ENCODE measurements at regions not wholly inside any gene's neighbourhood (a gene's known extent, or its start where the extent isn't known, plus 50 kb on each side); places are given as distances from the start of the nearest gene placed in this dataset.

DNA sequence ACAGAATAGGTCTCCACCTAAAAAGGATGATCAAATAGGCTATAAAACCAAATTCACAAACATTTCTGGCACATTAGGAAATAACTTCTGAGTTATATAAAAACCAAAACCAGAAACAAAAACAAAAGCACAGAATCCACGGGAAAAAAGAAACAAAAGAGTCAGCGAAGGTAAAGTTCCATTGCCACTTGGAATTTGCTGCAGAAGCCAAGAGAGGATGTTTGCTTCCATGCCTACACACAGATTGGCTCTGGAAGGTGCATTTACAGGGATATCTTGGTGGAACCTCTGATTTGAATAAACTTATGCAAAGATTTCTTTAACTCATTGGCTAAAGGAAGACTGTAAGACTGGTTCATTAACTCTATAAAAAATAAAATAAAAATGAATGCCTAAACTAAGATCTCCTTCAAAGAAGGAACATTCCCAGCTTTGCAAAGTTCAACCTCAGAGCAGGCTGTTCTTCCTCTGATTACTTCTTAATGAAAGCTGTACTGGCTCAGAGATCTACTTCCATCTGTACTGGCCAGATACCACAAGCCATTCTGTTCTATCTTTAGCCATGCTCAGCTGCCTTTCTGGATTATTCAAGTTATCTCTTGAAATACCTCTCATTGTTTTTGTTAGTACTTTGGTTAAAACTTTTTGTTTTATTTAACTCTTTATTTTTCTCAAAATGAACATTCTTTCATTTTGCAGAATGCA, 537.5 kb upstream of the CCDC54 start:
- Histone ChIP-seq H3K9me3 (no peaks in the 10 kb centered on the region), H3K4me3 (peak overlapping the region; percentile 44), H3K27ac (peak overlapping the region; percentile 44 to 52), H3K36me3 (no peaks in the 10 kb centered on the region), H3K4me1 (ENCODE audit: control insufficient read depth in 1 of 2, low read depth in 2 of 2) (peaks cover 11 to 24% of the 10 kb centered on the region in 2 donors), H3K27me3 (replicated peaks; ENCODE audit: insufficient read depth) (no peaks in the 10 kb centered on the region)
- TF ChIP-seq, protein P1, sequence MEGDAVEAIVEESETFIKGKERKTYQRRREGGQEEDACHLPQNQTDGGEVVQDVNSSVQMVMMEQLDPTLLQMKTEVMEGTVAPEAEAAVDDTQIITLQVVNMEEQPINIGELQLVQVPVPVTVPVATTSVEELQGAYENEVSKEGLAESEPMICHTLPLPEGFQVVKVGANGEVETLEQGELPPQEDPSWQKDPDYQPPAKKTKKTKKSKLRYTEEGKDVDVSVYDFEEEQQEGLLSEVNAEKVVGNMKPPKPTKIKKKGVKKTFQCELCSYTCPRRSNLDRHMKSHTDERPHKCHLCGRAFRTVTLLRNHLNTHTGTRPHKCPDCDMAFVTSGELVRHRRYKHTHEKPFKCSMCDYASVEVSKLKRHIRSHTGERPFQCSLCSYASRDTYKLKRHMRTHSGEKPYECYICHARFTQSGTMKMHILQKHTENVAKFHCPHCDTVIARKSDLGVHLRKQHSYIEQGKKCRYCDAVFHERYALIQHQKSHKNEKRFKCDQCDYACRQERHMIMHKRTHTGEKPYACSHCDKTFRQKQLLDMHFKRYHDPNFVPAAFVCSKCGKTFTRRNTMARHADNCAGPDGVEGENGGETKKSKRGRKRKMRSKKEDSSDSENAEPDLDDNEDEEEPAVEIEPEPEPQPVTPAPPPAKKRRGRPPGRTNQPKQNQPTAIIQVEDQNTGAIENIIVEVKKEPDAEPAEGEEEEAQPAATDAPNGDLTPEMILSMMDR (IDR thresholded peaks at IDR 0.05): no peak
- ATAC-seq (ENCODE audit: insufficient number of reproducible peaks, low FRiP score, low read depth): no peak
- DNase-seq (ENCODE audit: low spot score): no peak

DNA sequence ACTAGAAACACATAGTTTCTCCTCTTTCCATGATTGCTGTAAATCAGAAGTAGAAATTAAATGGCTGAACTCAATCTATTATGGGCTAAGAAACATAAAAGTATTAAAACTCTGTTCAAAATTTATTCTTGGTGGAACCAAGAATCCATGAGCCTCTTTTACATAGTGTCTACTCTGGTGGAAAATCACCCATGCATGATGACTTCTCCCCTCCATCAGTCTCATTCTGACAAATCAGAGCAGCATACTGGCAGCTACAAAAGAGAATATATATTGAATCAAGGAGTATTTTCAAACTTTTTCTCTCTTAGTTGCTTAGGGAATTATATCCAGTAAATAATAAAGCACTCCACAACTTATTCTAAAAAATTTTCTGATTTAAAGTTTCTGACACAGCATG, 536.9 kb upstream of the CCDC54 start:
- no peaks in the 10 kb centered on the region for H3K9me3 ChIP-seq
- ATAC-seq (ENCODE audit: insufficient number of reproducible peaks, low FRiP score, low read depth): no peak
- TF ChIP-seq, protein P1 (IDR thresholded peaks at IDR 0.05): no peak

DNA sequence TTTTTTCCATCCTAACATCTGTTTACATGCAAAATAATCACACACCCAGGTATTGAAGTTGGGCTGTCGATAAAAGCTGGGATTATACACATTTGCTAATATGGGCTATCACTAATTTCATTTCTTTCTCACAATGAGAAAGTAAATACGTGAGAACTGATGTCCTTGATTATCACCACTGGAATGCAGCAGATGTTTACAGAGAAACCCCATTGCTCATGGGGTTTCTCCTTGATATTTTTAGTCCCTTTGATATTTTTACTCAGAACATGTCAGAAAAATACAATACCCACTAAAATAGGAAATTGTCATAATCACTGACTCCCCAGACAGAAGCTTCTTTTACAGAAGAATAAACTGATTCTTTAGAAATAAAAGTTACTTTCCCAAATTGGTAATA, 535.1 kb upstream of the CCDC54 start:
- ATAC-seq (ENCODE audit: insufficient number of reproducible peaks, low FRiP score, low read depth) (no peak), DNase-seq (ENCODE audit: low spot score) (no peak)
- H3K27me3 ChIP-seq (replicated peaks; ENCODE audit: insufficient read depth): no peaks in the 10 kb centered on the region
- H3K9me3 ChIP-seq: no peaks in the 10 kb centered on the region
- H3K36me3 ChIP-seq: no peaks in the 10 kb centered on the region
- TF ChIP-seq, protein P1 (IDR thresholded peaks at IDR 0.05): no peak
- H3K4me3 ChIP-seq: no peak overlapping the region
- H3K4me1 ChIP-seq (ENCODE audit: control insufficient read depth in 1 of 2, low read depth in 2 of 2): peaks cover 11 to 16% of the 10 kb centered on the region in 2 donors
- no peak overlapping the region for H3K27ac ChIP-seq

More for the DNA sequence above, 536.9 kb upstream of the CCDC54 start:
- no peaks in the 10 kb centered on the region for H3K27me3 ChIP-seq (replicated peaks; ENCODE audit: insufficient read depth)
- H3K36me3 ChIP-seq: no peaks in the 10 kb centered on the region
- H3K4me3 ChIP-seq: no peak overlapping the region
- H3K27ac ChIP-seq: peak overlapping the region; percentile 44 to 52
- H3K4me1 ChIP-seq (ENCODE audit: control insufficient read depth in 1 of 2, low read depth in 2 of 2): peaks cover 11 to 24% of the 10 kb centered on the region in 2 donors
- no peak for DNase-seq (ENCODE audit: low spot score)

DNA sequence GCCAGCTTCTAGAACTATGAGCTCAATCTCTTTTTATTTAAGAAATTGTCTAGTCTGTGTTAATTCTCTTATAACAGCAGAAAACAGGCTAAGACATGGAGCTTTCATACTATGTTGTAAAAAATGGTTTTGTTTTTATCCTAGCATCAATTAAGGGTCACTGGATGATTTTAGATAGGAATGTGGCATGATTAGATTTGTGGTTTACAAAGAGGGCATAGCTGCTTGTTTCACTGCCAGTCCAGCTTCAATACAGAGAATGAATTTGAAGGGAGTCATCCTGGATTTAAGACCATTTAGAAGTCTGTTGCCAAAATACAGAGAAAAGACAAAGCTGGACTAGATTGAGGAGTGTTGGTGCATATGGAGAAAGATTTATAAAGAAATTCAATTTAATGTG, 532.6 kb upstream of the CCDC54 start:
- H3K4me1 ChIP-seq (ENCODE audit: control insufficient read depth in 1 of 2, low read depth in 2 of 2): peaks cover 9 to 11% of the 10 kb centered on the region in 2 donors
- H3K36me3 ChIP-seq: no peaks in the 10 kb centered on the region
- no peak for ATAC-seq (ENCODE audit: insufficient number of reproducible peaks, low FRiP score, low read depth)
- no peak for DNase-seq (ENCODE audit: low spot score)
- no peak overlapping the region for H3K4me3 ChIP-seq
- no peaks in the 10 kb centered on the region for H3K27me3 ChIP-seq (replicated peaks; ENCODE audit: insufficient read depth)
- H3K27ac ChIP-seq: no peak overlapping the region
- no peaks in the 10 kb centered on the region for H3K9me3 ChIP-seq
- TF ChIP-seq, protein P1 (IDR thresholded peaks at IDR 0.05): no peak

DNA sequence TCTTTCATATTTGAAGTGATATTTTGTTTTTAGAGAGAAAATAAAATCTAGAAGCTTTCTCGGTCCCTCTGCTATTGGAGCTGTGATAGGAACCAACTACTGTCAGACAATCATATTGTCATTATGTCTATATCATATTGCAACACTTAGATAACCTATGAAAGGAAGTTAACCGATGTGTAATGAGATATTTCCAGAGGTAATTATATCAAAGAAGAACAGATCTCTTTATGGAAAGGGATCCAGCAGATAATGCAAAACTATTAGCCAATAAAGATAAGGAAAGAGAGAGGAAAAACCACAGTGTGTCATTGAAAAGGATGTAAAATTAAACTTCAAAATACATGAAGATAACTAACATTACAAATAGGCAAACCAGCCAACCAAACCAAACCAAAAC, 529.1 kb upstream of the CCDC54 start:
- Histone ChIP-seq H3K27ac (no peak overlapping the region), H3K27me3 (replicated peaks; ENCODE audit: insufficient read depth) (no peaks in the 10 kb centered on the region), H3K9me3 (no peaks in the 10 kb centered on the region), H3K4me3 (no peak overlapping the region), H3K4me1 (ENCODE audit: control insufficient read depth in 1 of 2, low read depth in 2 of 2) (peaks cover 4 to 12% of the 10 kb centered on the region in 2 donors), H3K36me3 (no peaks in the 10 kb centered on the region)
- DNase-seq (ENCODE audit: low spot score) (no peak), ATAC-seq (ENCODE audit: insufficient number of reproducible peaks, low FRiP score, low read depth) (no peak)
- TF ChIP-seq, protein P1 (IDR thresholded peaks at IDR 0.05): no peak
